Ovary (tissue), 3 donors: ENCODE measurements at regions not wholly inside any gene's neighbourhood (a gene's known extent, or its start where the extent isn't known, plus 50 kb on each side); places are given as distances from the start of the nearest gene placed in this dataset.

Source experiments
- CTCF ChIP-seq, 3 donors: fragments of 450-650 bp in 2 of 3; fragments of 200-600 bp in 1 of 3; IDR thresholded peaks; one replicate each; pipeline versions ENCODE4 v1.5.1 to v1.8.0; 2016 to 2022; ENCODE audit warnings: antibody characterized with exemption in 3 of 3, mild to moderate bottlenecking in 1 of 3
- POLR2A ChIP-seq: fragments of 450-650 bp; IDR thresholded peaks from one replicate; pipeline ENCODE4 v1.6.1; 2017; ENCODE audit warnings: antibody characterized with exemption, mild to moderate bottlenecking, moderate library complexity
- donor health status: DM: no; HTN: no; CAD: no.

DNA sequence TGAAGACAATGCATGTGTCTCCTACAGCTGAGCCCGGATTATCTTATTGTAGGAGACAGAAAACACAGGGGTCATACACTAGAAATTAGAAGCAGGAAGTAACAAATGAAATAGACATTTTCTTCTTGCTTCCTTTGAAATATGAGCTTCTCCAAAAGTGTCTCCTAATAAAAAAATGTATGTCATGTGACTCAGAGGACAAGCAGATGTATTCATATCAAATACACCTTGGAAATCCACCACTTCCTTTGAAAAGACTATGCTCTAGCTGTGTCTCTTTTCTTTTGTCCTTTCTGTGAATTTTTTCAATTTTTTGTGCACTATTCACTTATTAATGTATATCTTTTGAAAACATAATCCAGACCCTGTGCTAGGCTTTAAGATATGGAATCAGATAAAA lies 1906.2 kb downstream of the C4orf33 start:
- TF ChIP-seq CTCF (IDR thresholded peaks at IDR 0.05) (no peak), POLR2A (no peak)
